SK-N-SH (cell line): ENCODE measurements at regions not wholly inside any gene's neighbourhood (a gene's known extent, or its start where the extent isn't known, plus 50 kb on each side); places are given as distances from the start of the nearest gene placed in this dataset.

Source experiments
- CTCF ChIA-PET: fragments of 300-600, 350-600 bp; formaldehyde crosslinking; extraction: SDS; loops from one replicate; lab custom pipeline; 2021; lab: Yijun Ruan, JAX
- POLR2A ChIA-PET: fragments of 350-600 bp; sonication (Branson Sonifier 250); formaldehyde crosslinking; extraction: SDS; loops from one replicate; lab custom pipeline; 2020; ENCODE audit warnings: antibody characterized with exemption, inconsistent platforms; lab: Yijun Ruan, JAX
- DNase-seq: peaks from one replicate; pipeline ENCODE4 v3.0.0; 2012
- H2AFZ ChIP-seq: fragments of 200-600 bp; sonication (generic); 2 replicates; pipeline ENCODE4 v1.8.1; 2016; ENCODE audit warnings: antibody characterized with exemption, mild to moderate bottlenecking, low read depth
- H3F3A ChIP-seq: fragments of 200-600 bp; sonication (generic); replicated peaks from 2 replicates; pipeline ENCODE3; 2016; ENCODE audit warnings: antibody characterized with exemption, mild to moderate bottlenecking; ENCODE audit not compliant: insufficient read depth
- H3K27ac ChIP-seq, 2 experiments: fragments of 200-500 bp in 1 of 2; fragments of 200-600 bp in 1 of 2; sonication (Bioruptor generic) in 1 of 2; sonication (generic), shearing (Covaris generic) in 1 of 2; 2 replicates each; pipeline versions ENCODE4 v1.5.1 to v1.6.1; 2014 to 2016; ENCODE audit warnings: low read depth in 2 of 2, inconsistent platforms in 1 of 2, low read length in 1 of 2, mild to moderate bottlenecking in 1 of 2, mixed read lengths in 1 of 2
- H3K27me3 ChIP-seq: fragments of 200-600 bp; sonication (generic), shearing (Covaris generic); 2 replicates; pipeline ENCODE4 v1.6.1; 2016; ENCODE audit warnings: mixed run types; ENCODE audit not compliant: insufficient read depth
- H3K36me3 ChIP-seq, 2 experiments: fragments of 200-500 bp in 1 of 2; fragments of 200-600 bp in 1 of 2; sonication (Bioruptor generic) in 1 of 2; sonication (generic) in 1 of 2; replicated peaks in 1 of 2; 2 replicates each; pipeline versions ENCODE3 to v1.5.1; 2014 to 2016; ENCODE audit warnings: low read length in 1 of 2, mild to moderate bottlenecking in 1 of 2; ENCODE audit not compliant: insufficient read depth in 2 of 2, control insufficient read depth in 1 of 2
- H3K4me1 ChIP-seq, 2 experiments: fragments of 200-500 bp in 1 of 2; fragments of 200-600 bp in 1 of 2; sonication (Bioruptor generic) in 1 of 2; sonication (generic), shearing (Covaris generic) in 1 of 2; 2 replicates each; pipeline versions ENCODE4 v1.5.1 to v1.6.1; 2014 to 2016; ENCODE audit warnings: low read depth in 1 of 2, low read length in 1 of 2, mixed run types in 1 of 2; ENCODE audit not compliant: insufficient read depth in 2 of 2, control insufficient read depth in 1 of 2
- H3K4me2 ChIP-seq: fragments of 200-600 bp; sonication (generic), shearing (Covaris generic); 2 replicates; pipeline ENCODE4 v1.6.1; 2017; ENCODE audit warnings: mixed run types
- H3K4me3 ChIP-seq, 2 experiments: fragments of 200-500 bp in 1 of 2; fragments of 200-600 bp in 1 of 2; sonication (Bioruptor generic) in 1 of 2; sonication (generic), shearing (Covaris generic) in 1 of 2; 2 replicates each; pipeline versions ENCODE4 v1.5.1 to v1.8.1; 2014 to 2016; ENCODE audit warnings: low read depth in 2 of 2, inconsistent platforms in 1 of 2, low read length in 1 of 2, mild to moderate bottlenecking in 1 of 2, mixed read lengths in 1 of 2, moderate library complexity in 1 of 2
- H3K79me2 ChIP-seq: fragments of 200-600 bp; sonication (generic); 2 replicates; pipeline ENCODE4 v1.8.1; 2017; ENCODE audit warnings: mild to moderate bottlenecking; ENCODE audit not compliant: insufficient read depth
- H3K9ac ChIP-seq: fragments of 200-600 bp; sonication (generic); 2 replicates; pipeline ENCODE4 v1.6.1; 2017; ENCODE audit warnings: mixed run types
- H3K9me2 ChIP-seq: fragments of 200-600 bp; sonication (generic); 2 replicates; pipeline ENCODE4 v1.6.1; 2017; ENCODE audit warnings: mixed run types
- H3K9me3 ChIP-seq: fragments of 200-600 bp; sonication (generic); 2 replicates; pipeline ENCODE4 v1.6.1; 2017; ENCODE audit warnings: mixed run types, mild to moderate bottlenecking, moderate library complexity
- H4K20me1 ChIP-seq: fragments of 200-600 bp; sonication (generic); 2 replicates; pipeline ENCODE4 v1.6.1; 2017; ENCODE audit warnings: mild to moderate bottlenecking, mixed run types; ENCODE audit not compliant: insufficient read depth
- CTCF ChIP-seq: fragments of 200-600 bp; sonication (generic); IDR thresholded peaks from 2 replicates; pipeline ENCODE4 v1.6.1; 2017; ENCODE audit warnings: antibody characterized with exemption, mild to moderate bottlenecking, moderate library complexity
- FOXJ3 ChIP-seq: sonication (generic); formaldehyde crosslinking; IDR thresholded peaks from 2 replicates; pipeline ENCODE4 v1.5.1; 2020; ENCODE audit warnings: mild to moderate bottlenecking, missing genetic modification reagents
- GABPA ChIP-seq: IDR thresholded peaks from 2 replicates; pipeline ENCODE4 v1.4.0; 2012; ENCODE audit warnings: low read depth, mild to moderate bottlenecking
- GATA2 ChIP-seq: sonication (generic); formaldehyde crosslinking; IDR thresholded peaks from 2 replicates; pipeline ENCODE4 v1.5.0; 2020; ENCODE audit warnings: mild to moderate bottlenecking, missing genetic modification reagents
- IRF3 ChIP-seq: fragments of 150-350 bp; IDR thresholded peaks from 2 replicates; pipeline ENCODE4 v1.6.1; 2016; ENCODE audit warnings: mild to moderate bottlenecking, low read depth, low read length
- JUND ChIP-seq: IDR thresholded peaks from 2 replicates; pipeline ENCODE4 v1.4.0; 2012
- MEF2A ChIP-seq: IDR thresholded peaks from 2 replicates; pipeline ENCODE4 v1.4.0; 2012; ENCODE audit warnings: low read depth, borderline replicate concordance
- PBX3 ChIP-seq: IDR thresholded peaks from 2 replicates; pipeline ENCODE4; 2012
- RXRA ChIP-seq: IDR thresholded peaks from 2 replicates; pipeline ENCODE4 v1.4.0; 2012; ENCODE audit warnings: low read depth, mild to moderate bottlenecking, borderline replicate concordance
- SMC3 ChIP-seq: IDR thresholded peaks from 2 replicates; pipeline ENCODE4 v1.6.1; 2012; ENCODE audit warnings: low read depth, low read length, improper control_type of control experiment
- TEAD4 ChIP-seq: IDR thresholded peaks from 2 replicates; pipeline ENCODE4 v1.4.0; 2012; ENCODE audit warnings: mild to moderate bottlenecking, borderline replicate concordance; ENCODE audit not compliant: insufficient read depth
- YY1 ChIP-seq: IDR thresholded peaks from 2 replicates; pipeline ENCODE4 v1.4.0; 2012; ENCODE audit warnings: low read depth, mild to moderate bottlenecking
- ZBTB33 ChIP-seq: IDR thresholded peaks from 2 replicates; pipeline ENCODE4 v1.4.0; 2012; ENCODE audit warnings: low read depth, borderline replicate concordance
- WGBS: methylation state at CpG from one replicate; pipeline ENCODE4 v1.1.6; 2017; ENCODE audit warnings: low lambda C conversion rate; 5-methylcytosine and 5-hydroxymethylcytosine counted together

- Histone ChIP-seq H3K4me2 (no peak overlapping the region), H3K27me3 (no peaks in the 10 kb centered on the region), H3K79me2 (no peaks in the 10 kb centered on the region), H3K27ac (no peak overlapping the region), H3K4me1 (no peaks in the 10 kb centered on the region), H3K36me3 (no peaks in the 10 kb centered on the region), H3K9me2 (no peaks in the 10 kb centered on the region), H3K9me3 (no peaks in the 10 kb centered on the region), H4K20me1 (no peaks in the 10 kb centered on the region), H3K4me3 (no peak overlapping the region), H2AFZ (no peak overlapping the region), H3K9ac (no peak overlapping the region), H3F3A (no peaks in the 10 kb centered on the region)
- ChIA-PET CTCF (no interaction called here), POLR2A (no interaction called here)
- 22% methylated on average over 3 of the region's 3 CpGs for WGBS
- TF ChIP-seq TEAD4 (no peak), RXRA (no peak), GATA2 (CRISPR knock-in tag) (no peak), SMC3 (no peak), CTCF (no peak), JUND (no peak)
- DNase-seq, result no peak
Observed at GRCh38 chr2:147575106-147575505, 269.7 kb upstream of the ACVR2A start.

GRCh38 chr2:147572622-147573021 lies 272.2 kb upstream of the ACVR2A start:
- DNase-seq, result no peak
- CTCF ChIA-PET, result no interaction called here
- TF ChIP-seq FOXJ3 (CRISPR knock-in tag), result no peak
- Histone ChIP-seq H3K9me3 (no peaks in the 10 kb centered on the region), H2AFZ (no peak overlapping the region), H3K4me3 (no peak overlapping the region), H3K27me3 (no peaks in the 10 kb centered on the region), H3K9me2 (no peaks in the 10 kb centered on the region), H3K36me3 (no peaks in the 10 kb centered on the region), H3K9ac (no peak overlapping the region), H3K4me2 (no peak overlapping the region), H3F3A (no peaks in the 10 kb centered on the region), H3K27ac (no peak overlapping the region), H3K79me2 (no peaks in the 10 kb centered on the region), H4K20me1 (no peaks in the 10 kb centered on the region), H3K4me1 (no peaks in the 10 kb centered on the region)
- POLR2A ChIA-PET, result no interaction called here
- 0% methylated on average over 2 of the region's 2 CpGs for WGBS

GRCh38 chr2:147569426-147569825 lies 275.4 kb upstream of the ACVR2A start:
- Histone ChIP-seq H3K4me3 (no peak overlapping the region), H3K36me3 (no peaks in the 10 kb centered on the region), H2AFZ (no peak overlapping the region), H3K9ac (no peak overlapping the region), H3K4me2 (no peak overlapping the region), H3F3A (no peaks in the 10 kb centered on the region), H3K9me3 (no peaks in the 10 kb centered on the region), H3K9me2 (no peaks in the 10 kb centered on the region), H3K4me1 (no peaks in the 10 kb centered on the region), H4K20me1 (no peaks in the 10 kb centered on the region), H3K27me3 (no peaks in the 10 kb centered on the region), H3K27ac (no peak overlapping the region), H3K79me2 (no peaks in the 10 kb centered on the region)
- WGBS, result 0% methylated on average over 3 of the region's 3 CpGs
- ChIA-PET CTCF (no interaction called here), POLR2A (no interaction called here)
- no peak for DNase-seq
- TF ChIP-seq GABPA (no peak), IRF3 (no peak), ZBTB33 (no peak), YY1 (no peak), PBX3 (no peak), JUND (no peak), RXRA (no peak), MEF2A (no peak)
